CD4-positive, alpha-beta T cell treated with Interleukin-4 for 4 hours (primary cell): ENCODE measurements at regions not wholly inside any gene's neighbourhood (a gene's known extent, or its start where the extent isn't known, plus 50 kb on each side); places are given as distances from the start of the nearest gene placed in this dataset.
"Not testable (repeated sequence)": the region's sequence is repeated elsewhere in the genome, so short reads cannot be mapped to it uniquely, and the experiment has no call there.

Experiments used
- DNase-seq: peaks from one replicate; pipeline ENCODE4 v3.0.0-alpha.2; 2020

DNA sequence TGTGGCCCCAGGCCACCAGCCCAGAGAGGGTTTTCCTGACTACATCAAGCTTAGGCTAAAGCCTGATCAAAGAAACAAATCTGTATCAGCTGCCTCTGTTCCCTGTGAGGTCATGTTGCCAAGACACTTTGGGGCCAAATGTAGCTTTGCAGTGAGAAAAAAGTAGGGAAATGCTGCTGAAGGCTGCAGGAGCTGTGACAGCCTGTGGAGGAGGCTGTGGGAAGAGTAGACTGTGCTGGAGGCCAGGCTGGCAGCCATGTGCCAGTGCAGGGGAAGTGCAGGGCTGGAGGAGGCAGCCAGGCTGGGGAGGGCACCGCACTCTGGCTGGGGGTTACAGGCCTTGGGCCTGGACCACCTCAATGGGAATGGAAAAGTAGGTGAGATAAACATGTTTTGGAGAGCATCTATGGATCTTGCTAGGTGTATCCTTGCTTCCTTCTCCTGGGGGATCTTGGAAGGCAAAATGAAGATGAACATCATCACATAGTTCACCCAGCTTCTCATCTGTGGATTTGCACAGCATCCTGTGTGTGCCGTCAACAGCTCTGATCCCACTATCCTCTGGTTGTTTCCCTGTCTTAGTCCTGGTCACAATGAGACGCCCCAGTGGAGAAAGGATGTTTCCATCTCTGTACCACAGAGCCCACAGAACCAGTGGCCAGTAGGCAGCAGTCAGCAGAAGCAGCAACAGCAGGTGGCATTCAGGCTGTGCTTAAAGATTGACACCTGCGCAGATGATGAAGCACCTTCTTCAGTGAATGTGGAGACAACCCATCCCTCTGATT lies 103.8 kb upstream of the COPS8 start:
- no peak for DNase-seq

DNA sequence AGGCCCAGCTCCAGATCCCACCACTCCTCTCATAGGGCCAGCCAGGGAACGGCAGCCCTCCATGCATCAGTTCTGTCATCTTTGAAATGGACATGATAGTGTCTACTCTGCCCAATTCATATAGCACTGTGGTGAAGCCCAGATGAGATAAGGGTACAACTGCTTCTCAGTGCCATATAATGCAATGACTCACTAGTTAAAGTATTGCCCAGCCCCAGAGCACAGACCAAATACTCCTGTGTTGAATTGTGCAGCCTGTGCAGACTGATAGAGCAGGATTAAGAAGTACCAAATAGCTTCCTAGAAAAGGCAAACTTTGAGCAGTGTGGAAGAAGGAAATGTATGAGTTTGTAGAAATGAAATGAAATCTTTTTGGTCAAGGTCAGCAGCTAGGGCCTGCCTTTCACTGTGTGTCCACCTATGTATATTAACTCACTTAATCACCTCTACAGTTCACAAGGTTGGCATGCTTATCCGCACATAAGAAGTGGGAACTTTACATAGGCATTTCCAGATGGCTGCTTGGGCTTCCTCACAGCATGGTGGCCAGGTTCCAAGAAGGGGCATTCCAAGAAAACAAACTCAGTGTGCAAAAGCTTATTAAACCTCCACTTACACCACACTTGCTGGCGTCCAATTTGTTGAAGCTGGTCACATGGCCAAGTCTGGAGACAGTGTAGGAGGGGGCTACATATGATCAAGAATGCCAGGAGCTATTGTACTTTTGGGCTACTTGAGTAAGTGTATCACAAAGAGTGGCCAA lies 102.8 kb upstream of the COPS8 start:
- no peak for DNase-seq

DNA sequence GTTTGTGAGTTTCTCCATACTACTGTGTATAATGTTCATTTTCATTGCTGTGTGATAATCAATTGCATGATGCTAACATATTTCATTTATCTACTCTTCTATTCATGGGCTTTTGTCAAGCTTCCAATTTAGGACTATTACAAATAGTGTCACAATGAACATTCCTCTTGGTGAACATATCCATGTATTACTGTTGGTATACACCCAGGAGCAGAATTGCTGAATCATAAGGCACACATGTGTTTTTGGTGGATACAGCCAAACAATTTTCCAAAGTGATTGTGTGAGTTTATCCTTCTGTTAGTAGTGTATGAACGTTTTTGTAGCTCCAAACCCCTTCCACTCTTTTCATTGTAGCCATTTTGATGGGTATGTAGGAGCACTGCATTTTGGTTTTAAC lies 101.6 kb upstream of the COPS8 start:
- DNase-seq = no peak

DNA sequence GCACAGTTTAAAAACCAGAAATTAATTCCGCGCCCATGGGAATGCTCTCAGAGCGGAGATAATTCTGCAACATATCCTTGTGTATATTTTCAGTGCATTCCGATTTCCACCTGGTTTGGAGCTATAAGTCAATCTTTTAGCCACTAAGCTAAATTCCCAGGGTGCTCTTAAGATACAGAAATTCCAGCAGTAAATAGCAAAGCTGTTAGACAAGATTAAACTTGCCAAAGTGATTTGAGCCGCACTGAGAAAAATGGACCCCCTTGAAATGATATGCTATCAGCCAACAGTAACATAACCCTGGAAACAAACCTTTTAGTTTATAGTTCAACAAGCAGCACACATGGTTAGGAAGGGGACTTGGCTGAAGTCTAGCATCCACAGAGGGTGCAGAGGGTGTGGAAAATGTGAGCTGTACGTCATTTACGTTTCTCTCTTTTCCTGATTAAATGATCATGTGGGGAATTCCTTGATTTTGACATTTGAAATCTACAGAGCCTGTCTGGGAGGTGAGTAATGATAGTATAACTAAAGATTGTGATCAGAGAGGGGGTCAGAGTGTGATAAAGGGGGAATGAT lies 99.8 kb upstream of the COPS8 start:
- DNase-seq = no peak

- DNase-seq = no peak
Observed at GRCh38 chr2:236986524-236987330, 99.0 kb upstream of the COPS8 start.

GRCh38 chr2:236988216-236988615 lies 97.5 kb upstream of the COPS8 start:
- DNase-seq = no peak

DNA sequence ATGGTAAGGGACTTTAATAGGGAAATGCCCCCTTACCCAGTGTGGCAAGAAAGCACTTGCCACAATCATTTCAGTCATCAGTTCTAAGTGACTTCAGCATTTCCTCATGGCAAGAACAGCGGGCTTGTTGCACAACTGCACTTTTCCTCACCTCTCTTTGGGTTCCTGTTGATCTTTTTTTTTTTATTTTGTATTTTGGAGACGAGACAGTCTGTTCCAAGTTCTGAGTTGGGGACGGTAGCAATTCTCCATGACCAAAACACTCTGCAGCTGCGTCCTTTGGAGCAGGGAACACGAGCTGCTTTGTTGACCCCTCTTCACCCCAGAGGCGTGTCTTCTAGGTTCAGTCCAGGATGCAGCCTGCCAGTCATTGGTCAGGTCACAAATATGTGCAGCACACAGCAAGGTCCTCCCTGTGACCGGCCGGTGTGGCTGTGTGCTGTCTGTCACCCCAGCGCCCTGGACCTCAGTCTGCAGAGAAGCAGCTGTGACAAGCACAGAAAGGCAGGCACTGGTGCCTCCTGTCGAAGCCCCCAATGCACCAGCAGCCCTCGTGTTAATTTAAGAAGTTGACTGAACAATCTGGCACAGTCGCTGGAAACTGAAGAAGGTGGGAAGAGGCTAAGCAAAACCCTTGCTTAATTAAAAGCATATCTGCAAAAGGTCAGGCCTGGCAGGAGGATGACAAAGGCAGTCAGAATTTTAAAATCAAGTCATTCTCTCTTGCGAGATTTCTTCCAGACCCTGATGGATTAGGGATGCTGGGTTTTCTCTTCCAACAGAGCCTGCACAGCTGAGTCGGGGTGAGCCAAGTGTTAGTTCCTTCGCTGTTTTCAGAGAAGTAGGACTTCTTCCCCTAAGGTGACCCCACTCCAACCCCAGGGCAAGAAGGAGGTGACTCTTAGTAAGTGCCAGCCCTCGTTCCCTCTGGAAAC lies 96.7 kb upstream of the COPS8 start:
- no peak for DNase-seq

DNA sequence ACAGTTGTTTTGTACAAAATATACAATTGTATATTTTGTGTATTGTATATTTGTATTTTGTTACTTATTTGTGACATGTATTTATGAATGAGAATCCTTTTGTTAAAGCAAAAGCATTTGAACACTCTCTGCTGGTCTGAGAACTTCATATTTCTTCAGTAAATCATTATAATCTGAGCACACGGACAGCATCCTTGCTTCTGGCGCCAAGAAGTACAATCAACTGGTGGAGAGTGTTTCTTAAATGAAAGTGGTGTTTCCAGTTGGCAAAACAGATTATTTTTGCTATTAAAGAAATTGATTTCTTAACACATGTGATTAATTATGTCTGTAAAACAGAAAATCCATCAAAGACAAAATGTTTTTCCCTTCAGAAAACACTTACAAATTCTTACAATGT lies 95.1 kb upstream of the COPS8 start:
- no peak for DNase-seq

GRCh38 chr2:236991874-236992273 lies 93.8 kb upstream of the COPS8 start:
- DNase-seq = no peak

DNA sequence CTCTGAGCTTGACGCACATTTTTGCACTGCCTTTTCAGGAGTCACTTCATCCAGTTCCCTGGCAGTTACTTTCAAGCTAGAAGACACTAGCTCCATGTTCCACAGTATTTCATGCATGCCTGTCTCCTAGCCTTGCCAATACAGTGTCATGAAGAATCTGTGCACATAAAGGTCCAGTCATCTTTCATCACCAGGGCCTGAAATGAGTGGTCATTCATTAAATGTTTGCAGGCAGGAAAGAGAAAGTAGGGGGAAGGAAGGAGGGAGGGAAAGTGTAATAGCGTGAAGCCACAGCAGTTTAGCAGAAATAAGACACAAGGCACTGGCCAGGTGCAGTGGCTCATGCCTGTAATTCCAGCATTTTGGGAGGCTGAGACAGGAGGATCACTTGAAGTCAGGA lies 92.4 kb upstream of the COPS8 start:
- no peak for DNase-seq

- no peak for DNase-seq
Observed at GRCh38 chr2:236994361-236994760, 91.3 kb upstream of the COPS8 start.

GRCh38 chr2:236997069-236997715 lies 88.5 kb upstream of the COPS8 start:
- DNase-seq = no peak

DNA sequence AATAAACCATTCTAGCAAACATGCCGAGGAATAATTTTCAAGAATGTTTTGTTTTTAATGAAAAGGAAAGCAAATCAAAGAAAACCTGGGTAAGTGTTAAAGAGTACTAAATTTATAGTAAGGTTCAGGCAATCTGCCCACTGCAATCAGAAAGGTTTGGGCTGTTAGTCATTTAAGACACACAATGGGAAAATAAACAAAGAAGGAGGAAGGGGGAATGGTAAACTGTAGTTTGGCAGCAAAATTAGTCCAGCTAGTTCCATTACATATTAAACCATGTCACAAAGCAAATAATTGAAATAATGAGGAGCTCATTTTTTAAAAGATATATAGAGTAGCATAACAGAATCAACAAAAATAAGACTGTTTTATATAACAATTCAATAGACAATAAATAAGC lies 87.5 kb upstream of the COPS8 start:
- DNase-seq = no peak

GRCh38 chr2:236998758-236999157 lies 86.9 kb upstream of the COPS8 start:
- DNase-seq = no peak

DNA sequence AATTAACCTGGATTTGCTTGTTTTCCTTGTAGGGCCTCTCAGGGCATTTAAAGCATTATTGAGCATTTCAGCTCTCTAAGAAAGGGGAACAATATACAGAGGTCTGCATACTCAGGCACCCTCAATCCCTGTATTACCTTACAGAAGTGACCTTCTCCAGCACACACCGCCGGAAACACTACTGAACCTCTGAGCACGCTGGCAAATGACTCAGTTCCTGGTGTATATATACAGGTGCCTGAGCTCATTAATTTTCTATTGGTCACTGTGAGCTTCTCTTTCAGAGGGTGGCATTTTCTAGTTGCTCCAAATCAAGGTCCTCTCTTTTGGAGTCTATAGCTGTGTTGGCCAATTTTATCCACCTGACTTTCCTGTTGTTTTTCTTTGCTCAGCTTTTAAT lies 85.2 kb upstream of the COPS8 start:
- DNase-seq = no peak

- DNase-seq = not testable (repeated sequence)
Observed at GRCh38 chr2:237005341-237005740, 80.3 kb upstream of the COPS8 start.

DNA sequence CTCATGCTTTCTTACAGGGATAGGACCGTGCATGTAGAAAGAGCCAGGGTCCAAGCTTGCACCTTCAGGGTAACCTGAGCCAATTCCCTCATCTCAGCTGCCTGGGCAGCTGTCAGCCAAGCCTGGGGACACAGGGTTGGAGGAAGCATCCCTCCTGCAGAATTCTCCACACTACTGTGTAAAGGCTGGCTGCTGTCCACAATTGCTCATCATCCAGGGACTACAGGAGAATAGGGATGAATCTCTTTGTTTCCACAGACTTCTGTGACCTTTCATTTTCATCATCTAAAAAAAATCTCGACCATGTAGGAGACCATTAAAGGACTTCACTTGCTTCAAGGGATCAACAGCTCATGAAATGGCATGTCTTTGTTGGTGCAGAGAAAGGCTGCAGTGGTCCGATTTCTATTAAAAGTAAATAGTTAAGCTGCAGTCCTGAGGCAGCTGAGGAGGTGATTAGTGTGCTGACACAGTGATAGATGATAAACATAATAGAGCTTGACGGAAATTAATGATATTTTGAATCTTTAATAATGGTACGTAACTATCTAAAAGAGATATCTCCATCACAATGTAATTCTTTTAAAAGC lies 74.4 kb upstream of the COPS8 start:
- DNase-seq = no peak

DNA sequence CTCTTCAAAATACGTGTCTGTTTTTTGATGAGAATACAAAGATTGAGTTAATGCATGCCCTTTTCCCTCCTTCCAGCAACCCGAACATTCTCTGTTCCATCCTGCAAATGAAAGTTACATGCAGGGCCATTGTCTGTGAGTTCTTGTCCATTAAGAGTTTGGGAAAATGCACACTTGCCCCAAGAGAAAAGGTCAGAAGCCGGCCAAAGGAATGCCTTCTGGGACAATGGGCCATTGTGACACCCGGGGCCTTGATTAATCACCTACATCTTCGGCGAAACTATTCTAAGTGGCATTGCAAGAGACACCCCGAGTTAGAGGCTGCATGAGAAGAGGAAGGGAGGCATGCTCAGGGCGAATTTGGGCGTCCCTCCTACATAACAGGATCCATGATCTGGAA lies 73.7 kb upstream of the COPS8 start:
- DNase-seq = no peak

DNA sequence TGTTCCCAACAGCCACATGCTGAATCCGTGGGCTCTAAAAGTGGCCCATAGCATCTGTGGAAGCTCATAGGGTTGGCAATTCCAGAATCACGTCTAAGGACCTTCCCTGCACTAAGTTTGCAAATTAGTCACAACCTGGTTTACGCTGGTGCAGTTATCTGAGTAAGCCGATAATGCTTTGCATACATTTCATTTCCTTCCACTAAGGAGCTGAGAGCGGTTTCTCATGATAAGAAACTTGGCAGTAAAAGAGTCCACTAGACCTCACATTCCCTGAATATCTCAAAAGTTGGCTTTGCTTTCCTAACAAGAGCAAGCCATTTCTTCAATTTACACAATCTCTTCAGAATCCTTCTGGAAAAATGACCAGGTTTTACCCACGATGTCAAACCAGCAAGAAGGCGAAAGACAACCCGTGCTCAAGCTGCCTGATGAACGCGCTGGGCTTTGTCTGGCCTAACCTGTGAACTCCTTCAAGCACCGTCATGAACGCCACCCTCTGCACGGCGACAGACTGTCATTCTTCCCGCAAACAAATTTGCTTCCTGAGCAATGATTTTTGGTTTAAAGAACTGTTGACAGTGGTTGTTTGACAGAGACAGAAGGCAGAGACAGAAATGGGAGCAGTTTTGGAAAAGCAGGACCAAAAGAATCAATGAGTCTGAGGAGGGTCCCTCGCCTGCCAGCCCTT lies 73.0 kb upstream of the COPS8 start:
- no peak for DNase-seq

DNA sequence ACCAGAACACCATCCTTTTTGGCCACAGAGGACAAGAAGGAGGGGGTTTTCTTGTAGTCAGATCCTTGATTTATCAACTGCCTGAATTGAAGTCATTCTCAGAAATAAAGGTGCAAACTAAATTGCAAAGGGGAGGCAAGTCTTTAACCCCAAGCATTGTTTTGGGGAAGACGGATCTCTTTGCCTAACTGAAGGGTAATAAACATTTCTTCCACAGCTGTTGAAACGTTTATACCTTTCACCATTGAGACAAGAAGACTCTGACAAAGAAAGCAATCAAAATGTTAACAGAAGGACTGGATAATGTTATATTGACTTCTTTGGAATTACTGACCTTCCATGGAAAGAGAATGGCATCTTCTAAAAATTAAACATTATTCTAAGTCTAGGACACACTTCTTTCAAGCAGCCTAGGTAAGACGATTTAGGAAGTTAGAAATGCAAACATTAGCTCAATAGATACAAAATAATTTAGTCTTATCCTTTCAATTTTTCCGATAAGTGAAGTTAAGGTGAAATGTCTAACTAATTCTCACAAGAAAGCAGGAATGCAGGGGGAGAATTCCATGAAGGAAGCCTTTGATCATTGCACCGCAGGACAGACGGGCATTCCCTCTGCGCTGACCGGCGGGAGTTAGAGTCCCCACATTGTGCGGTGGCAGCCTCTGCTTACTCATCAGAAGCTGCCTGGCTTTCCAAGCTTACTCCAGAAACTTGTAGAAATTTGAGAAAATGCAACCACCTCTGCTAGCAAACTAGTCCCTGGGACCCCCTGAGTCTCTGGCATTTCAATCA lies 69.4 kb upstream of the COPS8 start:
- DNase-seq = no peak
